H9 (cell line): ENCODE measurements at regions not wholly inside any gene's neighbourhood (a gene's known extent, or its start where the extent isn't known, plus 50 kb on each side); places are given as distances from the start of the nearest gene placed in this dataset.

Source experiments
- DNase-seq: peaks from one replicate; pipeline ENCODE4 v3.0.0-alpha.2; 2017
- H2AFZ ChIP-seq: one replicate; pipeline ENCODE4 v1.6.1; 2013; ENCODE audit warnings: mild to moderate bottlenecking, low read length, control low read depth, moderate library complexity
- H2AK5ac ChIP-seq: 2 replicates; pipeline ENCODE4 v1.6.1; 2013; ENCODE audit warnings: low read length, control low read depth, mixed read lengths; ENCODE audit not compliant: insufficient read length
- H2BK120ac ChIP-seq: one replicate; pipeline ENCODE4 v1.6.1; 2013; ENCODE audit warnings: low read depth, mild to moderate bottlenecking, low read length, control low read depth, inconsistent platforms; ENCODE audit not compliant: poor library complexity, severe bottlenecking
- H2BK12ac ChIP-seq: 2 replicates; pipeline ENCODE4 v1.6.1; 2013; ENCODE audit warnings: low read length, control low read depth, mixed read lengths, low read depth; ENCODE audit not compliant: insufficient read length
- H2BK15ac ChIP-seq: 2 replicates; pipeline ENCODE4 v1.6.1; 2013; ENCODE audit warnings: low read depth, low read length, control low read depth
- H2BK20ac ChIP-seq: one replicate; pipeline ENCODE4 v1.6.1; 2013; ENCODE audit warnings: low read depth, mild to moderate bottlenecking, low read length, control low read depth, inconsistent platforms; ENCODE audit not compliant: poor library complexity, severe bottlenecking
- H2BK5ac ChIP-seq: 2 replicates; pipeline ENCODE4 v1.6.1; 2013; ENCODE audit warnings: low read length, control low read depth, mixed read lengths; ENCODE audit not compliant: insufficient read length
- H3K14ac ChIP-seq: 2 replicates; pipeline ENCODE4 v1.6.1; 2013; ENCODE audit warnings: low read length, control low read depth; ENCODE audit not compliant: insufficient read depth
- H3K18ac ChIP-seq: 2 replicates; pipeline ENCODE4 v1.6.1; 2013; ENCODE audit warnings: low read depth, mild to moderate bottlenecking, mixed read lengths, low read length, control low read depth; ENCODE audit not compliant: insufficient read length
- H3K23ac ChIP-seq: 2 replicates; pipeline ENCODE4 v1.6.1; 2013; ENCODE audit warnings: low read length, control low read depth, mixed read lengths, low read depth; ENCODE audit not compliant: insufficient read length
- H3K23me2 ChIP-seq: 2 replicates; pipeline ENCODE4 v1.6.1; 2013; ENCODE audit warnings: low read depth, mild to moderate bottlenecking, mixed read lengths, low read length, control low read depth; ENCODE audit not compliant: insufficient read length, poor library complexity, severe bottlenecking
- H3K27ac ChIP-seq: 2 replicates; pipeline ENCODE4 v1.5.1; 2013; ENCODE audit warnings: low read length, control low read depth, mixed read lengths, low read depth; ENCODE audit not compliant: insufficient read length
- H3K27me3 ChIP-seq: 2 replicates; pipeline ENCODE4 v1.6.1; 2013; ENCODE audit warnings: low read length, control low read depth, inconsistent platforms; ENCODE audit not compliant: insufficient read depth
- H3K4ac ChIP-seq: 2 replicates; pipeline ENCODE4 v1.6.1; 2013; ENCODE audit warnings: low read depth, mild to moderate bottlenecking, control low read depth, inconsistent platforms, low read length, moderate library complexity
- H3K4me1 ChIP-seq: 2 replicates; pipeline ENCODE4 v1.6.1; 2013; ENCODE audit warnings: low read length, control low read depth, inconsistent platforms; ENCODE audit not compliant: insufficient read depth
- H3K4me2 ChIP-seq: 2 replicates; pipeline ENCODE4 v1.6.1; 2013; ENCODE audit warnings: low read length, control low read depth, mixed read lengths; ENCODE audit not compliant: insufficient read length, insufficient read depth
- H3K56ac ChIP-seq: 2 replicates; pipeline ENCODE4 v1.6.1; 2013; ENCODE audit warnings: low read depth, mild to moderate bottlenecking, mixed read lengths, low read length, control low read depth; ENCODE audit not compliant: insufficient read length
- H3K79me1 ChIP-seq: 2 replicates; pipeline ENCODE4 v1.6.1; 2013; ENCODE audit warnings: low read depth, mild to moderate bottlenecking, moderate library complexity, low read length, control low read depth, inconsistent platforms; ENCODE audit not compliant: insufficient read depth, poor library complexity, severe bottlenecking
- H3K79me2 ChIP-seq: 2 replicates; pipeline ENCODE4 v1.6.1; 2013; ENCODE audit warnings: low read length, control low read depth, inconsistent platforms; ENCODE audit not compliant: insufficient read depth
- H3K9ac ChIP-seq: 2 replicates; pipeline ENCODE4 v1.6.1; 2013; ENCODE audit warnings: low read length, control low read depth, mixed read lengths; ENCODE audit not compliant: insufficient read length; ENCODE audit errors: extremely low read depth
- H3K9me3 ChIP-seq: one replicate; pipeline ENCODE4 v1.6.1; 2013; ENCODE audit warnings: low read depth, low read length, inconsistent platforms; ENCODE audit not compliant: control insufficient read depth
- H3T11ph ChIP-seq: one replicate; pipeline ENCODE4 v1.6.1; 2013; ENCODE audit warnings: mild to moderate bottlenecking, low read length, control low read depth, inconsistent platforms
- H4K20me1 ChIP-seq: one replicate; pipeline ENCODE4 v1.6.1; 2013; ENCODE audit not compliant: control insufficient read depth, insufficient read length, insufficient read depth
- H4K5ac ChIP-seq: 2 replicates; pipeline ENCODE4 v1.6.1; 2013; ENCODE audit warnings: low read depth, mild to moderate bottlenecking, mixed read lengths, low read length, control low read depth; ENCODE audit not compliant: insufficient read length
- H4K8ac ChIP-seq: replicated peaks from 2 replicates; pipeline ENCODE4 v1.6.1; 2013; ENCODE audit warnings: low read length, control low read depth, mixed read lengths, low read depth; ENCODE audit not compliant: insufficient read length
- H4K91ac ChIP-seq: 2 replicates; pipeline ENCODE4 v1.6.1; 2013; ENCODE audit warnings: low read depth, mild to moderate bottlenecking, moderate library complexity, mixed read lengths, low read length, control low read depth; ENCODE audit not compliant: insufficient read length
- H3K27ac Mint-ChIP-seq, 3 experiments: 2 replicates in 2 of 3; 3 replicates in 1 of 3; pipeline ENCODE4 v1.8.0; 2020 to 2021; ENCODE audit warnings: mixed read lengths in 3 of 3, mild to moderate bottlenecking in 1 of 3, moderate library complexity in 1 of 3
- H3K27me3 Mint-ChIP-seq: 2 replicates; pipeline ENCODE4 v1.8.0; 2021; ENCODE audit warnings: low read depth, mild to moderate bottlenecking, moderate library complexity, mixed read lengths
- H3K36me3 Mint-ChIP-seq, 3 experiments: 2 replicates in 2 of 3; 3 replicates in 1 of 3; pipeline ENCODE4 v1.8.0; 2020 to 2021; ENCODE audit warnings: low read depth in 3 of 3, mixed read lengths in 3 of 3; ENCODE audit not compliant: insufficient read depth in 1 of 3
- H3K4me1 Mint-ChIP-seq, 2 experiments: 2 replicates each; pipeline ENCODE4 v1.8.0; 2020; ENCODE audit warnings: mixed read lengths in 2 of 2
- H3K4me3 Mint-ChIP-seq, 2 experiments: 2 replicates in 1 of 2; 3 replicates in 1 of 2; pipeline ENCODE4 v1.8.0; 2020 to 2021; ENCODE audit warnings: mild to moderate bottlenecking in 2 of 2, mixed read lengths in 2 of 2, moderate library complexity in 1 of 2
- H3K9me3 Mint-ChIP-seq, 2 experiments: 2 replicates in 1 of 2; 3 replicates in 1 of 2; pipeline ENCODE4 v1.8.0; 2020; ENCODE audit warnings: mild to moderate bottlenecking in 2 of 2, mixed read lengths in 2 of 2, moderate library complexity in 1 of 2
- WGBS: extraction: QIAGEN DNeasy Blood & Tissue Kit; methylation state at CpG from one replicate; pipeline ENCODE4 v1.1.7; 2013; ENCODE audit warnings: missing lambda C conversion rate, low lambda C conversion rate, mixed read lengths; ENCODE audit not compliant: insufficient read length; ENCODE audit errors: extremely low coverage; 5-methylcytosine and 5-hydroxymethylcytosine counted together
- TF ChIP-seq, protein P1 (sequence below): fragments of 200-600 bp; sonication (generic); conservative IDR thresholded peaks from 3 replicates; pipeline ENCODE4 v1.8.0; 2021; ENCODE audit warnings: antibody characterized with exemption, mild to moderate bottlenecking

DNA sequence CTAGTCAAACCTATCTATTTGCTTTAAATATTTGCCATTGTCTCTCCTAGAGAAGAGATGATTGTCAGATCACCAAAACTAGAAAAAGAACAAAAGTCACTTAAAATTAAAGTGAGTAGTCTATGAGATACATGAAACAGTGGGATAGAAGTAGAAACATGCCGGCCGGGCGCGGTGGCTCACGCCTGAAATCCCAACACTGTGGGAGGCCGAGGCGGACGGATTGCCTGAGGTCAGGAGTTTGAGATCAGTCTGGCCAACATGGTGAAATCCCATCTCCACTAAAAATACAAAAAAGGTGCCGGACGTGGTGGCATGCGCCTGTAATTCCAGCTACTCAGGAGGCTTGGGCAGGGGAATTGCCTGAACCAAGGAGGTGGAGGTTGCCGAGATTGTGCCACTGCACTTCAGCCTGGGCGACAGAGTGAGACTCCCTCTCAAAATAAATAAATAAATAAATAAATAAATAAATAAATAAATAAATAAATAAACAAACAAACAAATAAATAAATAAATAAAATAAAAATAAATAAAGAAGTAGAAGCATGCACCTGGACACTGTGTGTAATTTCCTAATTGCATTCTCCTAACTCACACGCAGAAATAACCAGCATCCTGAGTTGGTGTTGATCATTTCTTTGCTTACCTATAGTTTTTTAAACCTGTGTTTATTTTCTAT lies 299.5 kb downstream of the PDHA2 start:
- no peak overlapping the region for H2BK20ac ChIP-seq
- H3K23me2 ChIP-seq: no peaks in the 10 kb centered on the region
- no peaks in the 10 kb centered on the region for H3K27me3 Mint-ChIP-seq
- no peak overlapping the region for H3K14ac ChIP-seq
- H3T11ph ChIP-seq: no peak overlapping the region
- no peaks in the 10 kb centered on the region for H3K9me3 Mint-ChIP-seq
- no peak overlapping the region for H3K18ac ChIP-seq
- no peaks in the 10 kb centered on the region for H3K4me1 Mint-ChIP-seq
- H3K36me3 Mint-ChIP-seq: no peaks in the 10 kb centered on the region; a peak in 1 of 7 replicates
- H3K23ac ChIP-seq: no peak overlapping the region
- no peak overlapping the region for H3K56ac ChIP-seq
- H3K27me3 ChIP-seq: no peaks in the 10 kb centered on the region
- H3K4me3 Mint-ChIP-seq: no peak overlapping the region
- H3K79me1 ChIP-seq: no peaks in the 10 kb centered on the region
- no peak overlapping the region for H2BK15ac ChIP-seq
- H3K79me2 ChIP-seq: no peaks in the 10 kb centered on the region
- H4K91ac ChIP-seq: no peak overlapping the region
- no peak overlapping the region for H3K9ac ChIP-seq
- no peak overlapping the region for H3K27ac Mint-ChIP-seq
- H3K4me2 ChIP-seq: no peak overlapping the region
- TF ChIP-seq, protein P1, sequence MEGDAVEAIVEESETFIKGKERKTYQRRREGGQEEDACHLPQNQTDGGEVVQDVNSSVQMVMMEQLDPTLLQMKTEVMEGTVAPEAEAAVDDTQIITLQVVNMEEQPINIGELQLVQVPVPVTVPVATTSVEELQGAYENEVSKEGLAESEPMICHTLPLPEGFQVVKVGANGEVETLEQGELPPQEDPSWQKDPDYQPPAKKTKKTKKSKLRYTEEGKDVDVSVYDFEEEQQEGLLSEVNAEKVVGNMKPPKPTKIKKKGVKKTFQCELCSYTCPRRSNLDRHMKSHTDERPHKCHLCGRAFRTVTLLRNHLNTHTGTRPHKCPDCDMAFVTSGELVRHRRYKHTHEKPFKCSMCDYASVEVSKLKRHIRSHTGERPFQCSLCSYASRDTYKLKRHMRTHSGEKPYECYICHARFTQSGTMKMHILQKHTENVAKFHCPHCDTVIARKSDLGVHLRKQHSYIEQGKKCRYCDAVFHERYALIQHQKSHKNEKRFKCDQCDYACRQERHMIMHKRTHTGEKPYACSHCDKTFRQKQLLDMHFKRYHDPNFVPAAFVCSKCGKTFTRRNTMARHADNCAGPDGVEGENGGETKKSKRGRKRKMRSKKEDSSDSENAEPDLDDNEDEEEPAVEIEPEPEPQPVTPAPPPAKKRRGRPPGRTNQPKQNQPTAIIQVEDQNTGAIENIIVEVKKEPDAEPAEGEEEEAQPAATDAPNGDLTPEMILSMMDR: no peak
- H3K9me3 ChIP-seq: no peaks in the 10 kb centered on the region
- no peak overlapping the region for H2AK5ac ChIP-seq
- H4K5ac ChIP-seq: no peak overlapping the region
- WGBS: no CpG with 5 or more reads among the region's 14 CpGs
- no peaks in the 10 kb centered on the region for H4K20me1 ChIP-seq
- H3K27ac ChIP-seq: no peak overlapping the region
- H2BK12ac ChIP-seq: no peak overlapping the region
- H2AFZ ChIP-seq: no peak overlapping the region
- H4K8ac ChIP-seq: no peak overlapping the region
- H3K4ac ChIP-seq: no peak overlapping the region
- H2BK120ac ChIP-seq: no peak overlapping the region
- no peak for DNase-seq
- no peak overlapping the region for H2BK5ac ChIP-seq
- no peaks in the 10 kb centered on the region for H3K4me1 ChIP-seq
